ENCODE measurements at regions not wholly inside any gene's neighbourhood (a gene's known extent, or its start where the extent isn't known, plus 50 kb on each side); places are given as distances from the start of the nearest gene placed in this dataset.

DNA sequence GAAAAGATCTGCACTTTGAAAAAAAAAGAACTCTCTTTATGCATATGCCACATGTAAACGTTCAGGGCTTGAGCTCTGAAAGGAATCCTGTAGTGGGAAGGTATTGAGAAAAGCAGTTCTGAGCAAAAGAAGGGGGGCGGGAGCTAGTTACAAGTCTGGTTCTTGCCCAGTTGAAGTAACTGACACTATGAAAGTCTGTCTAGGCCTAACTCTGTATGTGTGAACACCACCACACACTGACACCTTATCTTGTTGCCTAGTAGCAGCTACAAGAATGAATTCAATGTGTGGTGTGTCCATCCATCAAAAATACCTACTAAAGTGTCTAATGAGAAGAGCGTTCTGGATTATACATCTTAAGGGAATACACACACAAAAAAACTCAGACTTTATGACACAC lies 820.6 kb downstream of the DIAPH3 start:
- no peak for DNase-seq
- Histone ChIP-seq H3K36me3 (no peaks in the 10 kb centered on the region), H3K4me1 (ENCODE audit: insufficient read depth) (peaks cover 1% of the 10 kb centered on the region), H3K9me3 (no peaks in the 10 kb centered on the region), H3K4me3 (no peak overlapping the region), H3K27me3 (no peaks in the 10 kb centered on the region), H3K27ac (no peak overlapping the region)
- 75 to 79% (median 75%) methylated on average over 3 of the region's 3 CpGs for WGBS, 3 donors
- TF ChIP-seq EP300 (IDR thresholded peaks at IDR 0.05) = no peak
- no peak for TF ChIP-seq POLR2A (IDR thresholded peaks at IDR 0.05)
- no peak for TF ChIP-seq CTCF (IDR thresholded peaks at IDR 0.05)
- intact Hi-C loops (cut with DNase I) = no loop called here

DNA sequence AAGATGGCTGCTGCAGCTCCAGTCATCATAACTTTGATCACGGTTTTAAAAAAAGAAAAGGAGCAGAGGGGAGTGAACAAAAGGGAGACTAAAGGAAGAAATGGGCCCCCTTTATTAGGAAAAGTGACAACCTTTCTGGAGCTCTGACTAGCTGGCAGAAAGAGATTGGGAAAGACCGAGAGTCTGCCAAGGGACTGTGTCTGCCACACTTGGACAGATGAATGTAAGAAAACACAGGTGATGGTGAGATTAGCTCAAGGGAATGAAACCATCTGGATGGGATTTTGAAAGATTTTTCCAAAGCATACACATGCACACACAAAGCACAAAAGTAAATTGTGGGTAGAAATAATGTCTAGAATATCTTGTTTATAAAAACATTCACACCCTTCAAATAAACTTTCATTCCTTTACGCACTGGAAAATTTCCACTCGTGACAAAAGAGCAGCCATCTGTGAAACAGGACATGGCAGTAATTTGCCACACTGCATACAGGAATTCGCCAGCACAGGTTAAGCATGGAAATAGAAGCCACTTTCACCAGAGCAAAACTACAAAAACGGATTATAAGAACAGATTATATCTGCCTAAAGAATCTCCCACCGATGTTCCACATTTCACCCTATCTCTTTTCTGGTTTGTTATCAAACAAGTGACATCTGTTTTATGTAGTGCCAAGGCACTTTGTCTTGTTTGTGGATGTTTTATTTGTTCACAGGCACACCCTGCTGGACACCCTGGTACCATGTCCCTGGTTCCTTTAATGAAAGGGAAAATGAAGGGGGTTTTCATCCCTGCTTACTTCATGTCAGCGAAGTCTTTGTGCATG lies 819.5 kb downstream of the DIAPH3 start:
- H3K27ac ChIP-seq = no peak overlapping the region
- no peak for DNase-seq

DNA sequence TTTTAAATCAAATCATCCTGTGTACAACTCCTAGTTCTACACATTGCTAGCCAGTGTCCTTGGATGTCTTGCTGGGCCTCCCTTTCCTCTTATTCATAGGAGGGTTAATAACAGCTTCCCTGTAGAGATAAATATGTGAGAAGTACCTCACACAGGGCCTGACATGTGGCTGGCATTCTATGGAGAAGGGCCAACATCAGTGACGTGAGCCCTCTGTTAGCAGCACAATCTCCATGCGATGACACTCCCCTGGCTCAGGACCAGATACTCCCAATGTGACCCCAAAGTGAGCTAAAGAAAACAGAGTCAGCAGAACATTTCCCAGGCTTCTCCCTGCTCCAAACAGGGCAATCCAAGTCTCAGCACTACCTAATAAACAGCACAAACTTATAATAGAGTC lies 818.4 kb downstream of the DIAPH3 start:
- Histone ChIP-seq H3K4me1 (ENCODE audit: insufficient read depth) (peaks cover 1% of the 10 kb centered on the region), H3K4me3 (no peak overlapping the region), H3K27ac (no peak overlapping the region), H3K27me3 (no peaks in the 10 kb centered on the region), H3K9me3 (no peaks in the 10 kb centered on the region), H3K36me3 (no peaks in the 10 kb centered on the region)
- intact Hi-C loops (cut with DNase I) = no loop called here
- 4 to 13% (median 8%) methylated on average over 2 of the region's 2 CpGs for WGBS, 3 donors
- peak in 1 of 5 donors; percentile 23 for DNase-seq
- no peak for TF ChIP-seq EP300 (IDR thresholded peaks at IDR 0.05)

More for the DNA sequence above, 819.5 kb downstream of the DIAPH3 start:
- TF ChIP-seq CTCF (IDR thresholded peaks at IDR 0.05) = no peak
- no peak for TF ChIP-seq EP300 (IDR thresholded peaks at IDR 0.05)
- no peak for TF ChIP-seq POLR2A (IDR thresholded peaks at IDR 0.05)
- H3K4me1 ChIP-seq (ENCODE audit: insufficient read depth) = peaks cover 1% of the 10 kb centered on the region
- no peaks in the 10 kb centered on the region for H3K36me3 ChIP-seq
- intact Hi-C loops (cut with DNase I) = no loop called here
- WGBS, 3 donors = 79 to 83% (median 79%) methylated on average over 8 of the region's 8 CpGs
- no peaks in the 10 kb centered on the region for H3K9me3 ChIP-seq
- H3K4me3 ChIP-seq = no peak overlapping the region
- no peaks in the 10 kb centered on the region for H3K27me3 ChIP-seq

DNA sequence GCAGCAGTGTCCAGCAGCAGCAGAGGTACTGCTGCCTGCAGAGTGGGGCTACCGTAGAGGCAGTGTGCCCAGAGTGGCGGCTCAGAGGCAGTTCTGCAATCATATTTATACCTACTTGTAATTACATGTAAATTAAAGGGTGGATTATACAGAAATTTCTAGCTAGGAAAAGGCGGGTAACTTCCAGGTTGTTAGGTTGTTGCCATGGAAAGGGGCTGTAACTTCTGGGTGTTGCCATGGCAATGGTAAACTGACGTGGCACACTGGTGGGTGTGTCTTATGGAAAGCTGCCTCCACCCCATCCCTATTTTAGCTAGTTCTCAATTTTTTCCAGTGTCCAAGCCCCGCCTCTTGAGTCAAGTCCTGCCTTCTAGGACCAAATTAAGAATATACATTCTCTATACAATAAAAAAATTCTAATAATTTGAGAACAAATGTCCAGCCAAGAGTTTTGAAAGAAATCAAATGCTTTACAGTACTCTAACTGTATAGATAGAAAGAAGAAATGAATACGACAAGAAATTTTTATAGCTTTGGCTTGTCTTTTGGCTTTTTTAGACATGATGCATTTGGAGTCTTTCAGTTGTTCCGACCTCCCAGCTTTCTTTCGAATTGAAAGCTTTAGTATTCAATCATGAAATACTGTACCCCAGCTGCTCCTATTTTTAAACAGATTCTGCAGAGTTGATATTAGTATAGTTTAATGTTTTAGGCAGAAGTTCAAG lies 816.6 kb downstream of the DIAPH3 start:
- no peak overlapping the region for H3K4me3 ChIP-seq
- peaks cover 1% of the 10 kb centered on the region for H3K4me1 ChIP-seq (ENCODE audit: insufficient read depth)
- no peak for DNase-seq
- intact Hi-C loops (cut with DNase I) = no loop called here
- no peaks in the 10 kb centered on the region for H3K9me3 ChIP-seq
- WGBS, 3 donors = 43 to 51% (median 46%) methylated on average over 8 of the region's 8 CpGs
- no peak for TF ChIP-seq CTCF (IDR thresholded peaks at IDR 0.05)
- TF ChIP-seq EP300 (IDR thresholded peaks at IDR 0.05) = no peak
- no peak for TF ChIP-seq POLR2A (IDR thresholded peaks at IDR 0.05)
- no peaks in the 10 kb centered on the region for H3K27me3 ChIP-seq
- H3K36me3 ChIP-seq = no peaks in the 10 kb centered on the region
- no peak overlapping the region for H3K27ac ChIP-seq

DNA sequence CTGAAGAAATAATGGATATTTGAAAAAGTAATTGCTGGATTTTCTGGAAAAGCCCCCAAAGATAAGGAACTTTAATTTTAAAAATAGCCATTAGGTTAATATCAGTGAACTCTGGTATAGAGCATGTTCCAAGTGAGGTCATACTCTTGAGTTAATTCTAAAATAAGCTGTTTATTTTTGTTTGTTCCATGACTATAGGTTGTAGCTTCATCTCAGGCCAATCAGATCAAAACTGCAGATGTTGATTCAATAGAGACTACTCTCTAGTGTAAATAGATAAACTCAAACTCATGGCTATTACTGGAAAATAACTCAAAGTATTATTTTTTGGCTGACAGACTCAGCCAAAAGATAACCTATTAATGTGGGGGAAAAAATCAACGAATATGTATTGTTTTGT lies 815.1 kb downstream of the DIAPH3 start:
- Histone ChIP-seq H3K4me3 (no peak overlapping the region), H3K36me3 (no peaks in the 10 kb centered on the region), H3K9me3 (no peaks in the 10 kb centered on the region), H3K27me3 (no peaks in the 10 kb centered on the region), H3K27ac (no peak overlapping the region), H3K4me1 (ENCODE audit: insufficient read depth) (peaks cover 1% of the 10 kb centered on the region)
- 7 to 33% (median 9%) methylated on average over 1 of the region's 1 CpG for WGBS, 3 donors
- no peak for DNase-seq
- no peak for TF ChIP-seq POLR2A (IDR thresholded peaks at IDR 0.05)
- no peak for TF ChIP-seq CTCF (IDR thresholded peaks at IDR 0.05)
- no peak for TF ChIP-seq EP300 (IDR thresholded peaks at IDR 0.05)
- intact Hi-C loops (cut with DNase I) = no loop called here
